ENCODE measurements at regions not wholly inside any gene's neighbourhood (a gene's known extent, or its start where the extent isn't known, plus 50 kb on each side); places are given as distances from the start of the nearest gene placed in this dataset.

DNA sequence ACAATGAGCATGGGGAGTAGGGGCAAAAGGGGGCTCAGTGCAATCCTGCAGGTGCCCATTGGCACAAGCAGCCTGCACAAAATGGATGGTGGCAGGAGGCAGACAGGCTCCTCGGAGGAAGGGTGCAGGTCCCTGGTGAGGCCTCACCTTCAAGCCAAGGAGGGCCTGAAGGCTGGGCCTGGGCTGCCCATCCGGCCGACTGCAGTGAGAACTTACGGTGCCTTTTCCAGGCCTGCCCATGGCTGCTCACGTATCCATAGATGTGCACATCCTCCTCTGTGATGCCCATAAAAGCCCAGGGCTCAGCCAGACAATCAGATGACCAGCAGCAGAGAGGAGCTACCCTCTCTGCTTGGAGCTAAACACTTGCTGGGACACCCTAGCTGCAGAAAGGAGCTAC is 1089.8 kb downstream of the PCDH18 start:
- TF ChIP-seq EZH2 (IDR thresholded peaks at IDR 0.05): no peak
- no peak for TF ChIP-seq CBX3 (IDR thresholded peaks at IDR 0.05; ENCODE audit: low read depth)
- TF ChIP-seq POLR2A (IDR thresholded peaks at IDR 0.05; ENCODE audit: borderline replicate concordance, extremely low read depth, insufficient read depth, insufficient read length): no peak
- TF ChIP-seq, protein P1, sequence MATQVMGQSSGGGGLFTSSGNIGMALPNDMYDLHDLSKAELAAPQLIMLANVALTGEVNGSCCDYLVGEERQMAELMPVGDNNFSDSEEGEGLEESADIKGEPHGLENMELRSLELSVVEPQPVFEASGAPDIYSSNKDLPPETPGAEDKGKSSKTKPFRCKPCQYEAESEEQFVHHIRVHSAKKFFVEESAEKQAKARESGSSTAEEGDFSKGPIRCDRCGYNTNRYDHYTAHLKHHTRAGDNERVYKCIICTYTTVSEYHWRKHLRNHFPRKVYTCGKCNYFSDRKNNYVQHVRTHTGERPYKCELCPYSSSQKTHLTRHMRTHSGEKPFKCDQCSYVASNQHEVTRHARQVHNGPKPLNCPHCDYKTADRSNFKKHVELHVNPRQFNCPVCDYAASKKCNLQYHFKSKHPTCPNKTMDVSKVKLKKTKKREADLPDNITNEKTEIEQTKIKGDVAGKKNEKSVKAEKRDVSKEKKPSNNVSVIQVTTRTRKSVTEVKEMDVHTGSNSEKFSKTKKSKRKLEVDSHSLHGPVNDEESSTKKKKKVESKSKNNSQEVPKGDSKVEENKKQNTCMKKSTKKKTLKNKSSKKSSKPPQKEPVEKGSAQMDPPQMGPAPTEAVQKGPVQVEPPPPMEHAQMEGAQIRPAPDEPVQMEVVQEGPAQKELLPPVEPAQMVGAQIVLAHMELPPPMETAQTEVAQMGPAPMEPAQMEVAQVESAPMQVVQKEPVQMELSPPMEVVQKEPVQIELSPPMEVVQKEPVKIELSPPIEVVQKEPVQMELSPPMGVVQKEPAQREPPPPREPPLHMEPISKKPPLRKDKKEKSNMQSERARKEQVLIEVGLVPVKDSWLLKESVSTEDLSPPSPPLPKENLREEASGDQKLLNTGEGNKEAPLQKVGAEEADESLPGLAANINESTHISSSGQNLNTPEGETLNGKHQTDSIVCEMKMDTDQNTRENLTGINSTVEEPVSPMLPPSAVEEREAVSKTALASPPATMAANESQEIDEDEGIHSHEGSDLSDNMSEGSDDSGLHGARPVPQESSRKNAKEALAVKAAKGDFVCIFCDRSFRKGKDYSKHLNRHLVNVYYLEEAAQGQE (IDR thresholded peaks at IDR 0.05; ENCODE audit: low read depth): no peak
- TF ChIP-seq, protein P2, sequence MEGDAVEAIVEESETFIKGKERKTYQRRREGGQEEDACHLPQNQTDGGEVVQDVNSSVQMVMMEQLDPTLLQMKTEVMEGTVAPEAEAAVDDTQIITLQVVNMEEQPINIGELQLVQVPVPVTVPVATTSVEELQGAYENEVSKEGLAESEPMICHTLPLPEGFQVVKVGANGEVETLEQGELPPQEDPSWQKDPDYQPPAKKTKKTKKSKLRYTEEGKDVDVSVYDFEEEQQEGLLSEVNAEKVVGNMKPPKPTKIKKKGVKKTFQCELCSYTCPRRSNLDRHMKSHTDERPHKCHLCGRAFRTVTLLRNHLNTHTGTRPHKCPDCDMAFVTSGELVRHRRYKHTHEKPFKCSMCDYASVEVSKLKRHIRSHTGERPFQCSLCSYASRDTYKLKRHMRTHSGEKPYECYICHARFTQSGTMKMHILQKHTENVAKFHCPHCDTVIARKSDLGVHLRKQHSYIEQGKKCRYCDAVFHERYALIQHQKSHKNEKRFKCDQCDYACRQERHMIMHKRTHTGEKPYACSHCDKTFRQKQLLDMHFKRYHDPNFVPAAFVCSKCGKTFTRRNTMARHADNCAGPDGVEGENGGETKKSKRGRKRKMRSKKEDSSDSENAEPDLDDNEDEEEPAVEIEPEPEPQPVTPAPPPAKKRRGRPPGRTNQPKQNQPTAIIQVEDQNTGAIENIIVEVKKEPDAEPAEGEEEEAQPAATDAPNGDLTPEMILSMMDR (IDR thresholded peaks at IDR 0.05 in 2 of 3, conservative IDR thresholded peaks at IDR 0.05 in 1 of 3; ENCODE audit: borderline replicate concordance in 1 of 3, insufficient read depth in 1 of 3, low read depth in 2 of 3, low read length in 2 of 3): no peak
- no peak for TF ChIP-seq CEBPB (IDR thresholded peaks at IDR 0.05; ENCODE audit: low read depth)
- no peak for TF ChIP-seq ZBTB33 (IDR thresholded peaks at IDR 0.05; ENCODE audit: extremely low read depth, insufficient replicate concordance, low read length)
- TF ChIP-seq JUND (IDR thresholded peaks at IDR 0.05): no peak

Measured in HCT116 (cell line).